K562 (cell line): ENCODE measurements at regions not wholly inside any gene's neighbourhood (a gene's known extent, or its start where the extent isn't known, plus 50 kb on each side); places are given as distances from the start of the nearest gene placed in this dataset.

Source experiments
- ATAC-seq: fragments of 200-7000 bp; cut with Tn5 transposase; 3 replicates; pipeline ENCODE4 v1.9.1; 2020; ENCODE audit warnings: moderate library complexity
- BruUV-seq: library from RNA; stranded (reverse); fragments of 400-500 nt; replicated peaks from 2 replicates; lab custom pipeline; 2021; lab: Mats Ljungman, UMichigan
- CTCF ChIA-PET: fragments of 300-600 bp; formaldehyde crosslinking; extraction: SDS; loops from one replicate; lab custom pipeline; 2021; ENCODE audit warnings: low intra/inter-chr PET ratio; lab: Yijun Ruan, JAX
- POLR2A ChIA-PET: fragments of 300-600, 350-650 bp; sonication (Branson Sonifier 250); formaldehyde crosslinking; extraction: SDS; loops from one replicate; lab custom pipeline; 2021; ENCODE audit warnings: antibody characterized with exemption, inconsistent platforms; lab: Yijun Ruan, JAX
- DNase-seq, 4 experiments: peaks; one replicate each; pipeline versions ENCODE4 v3.0.0 to v3.0.0-alpha.2; 2011 to 2018; ENCODE audit warnings: low spot score in 3 of 4, mixed read lengths in 3 of 4; ENCODE audit errors: extremely low read depth in 1 of 4
- FAIRE-seq: peaks from 2 replicates; lab custom pipeline; 2011; peaks lifted over from hg19 to GRCh38; lab: Jason Lieb, UNC
- H2AFZ ChIP-seq: 2 replicates; pipeline ENCODE4 v1.6.0; 2011; ENCODE audit warnings: low read depth, low read length, control low read depth, inconsistent platforms
- H3K27ac ChIP-seq: fragments of 200-600 bp; 3 replicates; pipeline ENCODE4 v1.8.0; 2011; ENCODE audit warnings: low read depth, mild to moderate bottlenecking, control low read depth, inconsistent platforms, low read length, moderate library complexity, mixed read lengths; ENCODE audit errors: extremely low read depth
- H3K27me3 ChIP-seq, 2 experiments: fragments of 300-600 bp in 1 of 2; 2 replicates in 1 of 2; 3 replicates in 1 of 2; pipeline versions ENCODE4 v1.6.0 to v1.8.0; 2011; ENCODE audit warnings: inconsistent platforms in 2 of 2, low read length in 2 of 2, mild to moderate bottlenecking in 1 of 2, mixed read lengths in 1 of 2, moderate library complexity in 1 of 2; ENCODE audit not compliant: control insufficient read depth in 2 of 2, insufficient read depth in 2 of 2
- H3K36me3 ChIP-seq: fragments of 300-600 bp; 3 replicates; pipeline ENCODE4 v1.8.0; 2011; ENCODE audit warnings: mild to moderate bottlenecking, low read length, inconsistent platforms; ENCODE audit not compliant: control insufficient read depth, insufficient read depth
- H3K4me1 ChIP-seq, 2 experiments: fragments of 200-600 bp in 1 of 2; replicated peaks in 1 of 2; 2 replicates in 1 of 2; 3 replicates in 1 of 2; pipeline versions ENCODE4 v1.5.1 to v1.8.0; 2011; ENCODE audit warnings: inconsistent platforms in 2 of 2, low read length in 2 of 2, mild to moderate bottlenecking in 1 of 2, mixed read lengths in 1 of 2, moderate library complexity in 1 of 2; ENCODE audit not compliant: control insufficient read depth in 2 of 2, insufficient read depth in 2 of 2
- H3K4me2 ChIP-seq: 2 replicates; pipeline ENCODE4 v1.6.1; 2011; ENCODE audit warnings: low read length, control low read depth, inconsistent platforms, mixed read lengths; ENCODE audit not compliant: insufficient read depth
- H3K4me3 ChIP-seq: fragments of 200-600 bp; sonication (generic), shearing (Covaris generic); 2 replicates; pipeline ENCODE4 v1.5.1; 2016; ENCODE audit warnings: control low read depth, inconsistent platforms
- H3K79me2 ChIP-seq: fragments of 200-600 bp; 3 replicates; pipeline ENCODE4 v1.8.0; 2011; ENCODE audit warnings: low read length, inconsistent platforms; ENCODE audit not compliant: control insufficient read depth, insufficient read depth
- H3K9ac ChIP-seq, 2 experiments: 2 replicates each; pipeline versions ENCODE4 v1.6.0 to v1.6.1; 2011; ENCODE audit warnings: low read depth in 2 of 2, low read length in 2 of 2, control low read depth in 1 of 2, inconsistent platforms in 1 of 2, mild to moderate bottlenecking in 1 of 2, mixed read lengths in 1 of 2; ENCODE audit not compliant: insufficient read depth in 1 of 2
- H3K9me1 ChIP-seq: one replicate; pipeline ENCODE4 v1.6.0; 2011; ENCODE audit warnings: inconsistent platforms, mild to moderate bottlenecking, low read length, moderate library complexity; ENCODE audit not compliant: control insufficient read depth, insufficient read depth
- H3K9me3 ChIP-seq: replicated peaks from 2 replicates; pipeline ENCODE4 v1.5.1; 2011; ENCODE audit warnings: low read depth, low read length, inconsistent platforms; ENCODE audit not compliant: control insufficient read depth, insufficient read depth
- H4K20me1 ChIP-seq: replicated peaks from 2 replicates; pipeline ENCODE4 v1.6.1; 2011; ENCODE audit warnings: low read length, inconsistent platforms, mixed read lengths; ENCODE audit not compliant: control insufficient read depth, insufficient read depth
- NBN ChIP-seq: fragments of 450-650 bp; IDR thresholded peaks from 2 replicates; pipeline ENCODE4 v1.6.1; 2016; ENCODE audit warnings: low read depth, mild to moderate bottlenecking
- NKRF ChIP-seq: fragments of 450-650 bp; IDR thresholded peaks from 2 replicates; pipeline ENCODE4 v1.6.1; 2016; ENCODE audit warnings: borderline replicate concordance
- RB1 ChIP-seq: fragments of 450-650 bp; IDR thresholded peaks from 2 replicates; pipeline ENCODE4 v1.6.1; 2017; ENCODE audit warnings: low read depth, mild to moderate bottlenecking
- RNF2 ChIP-seq: sonication (generic); IDR thresholded peaks from 2 replicates; pipeline ENCODE4 v1.6.1; 2016
- SETDB1 ChIP-seq: IDR thresholded peaks from one replicate; pipeline ENCODE4 v1.6.1; 2012; ENCODE audit warnings: low read length, control low read depth, inconsistent platforms
- ZKSCAN3 ChIP-seq: fragments of 250-450 bp; sonication (Bioruptor Pico); IDR thresholded peaks from 2 replicates; pipeline ENCODE4 v1.4.0; 2020
- ZNF3 ChIP-seq: fragments of 250-450 bp; sonication (Bioruptor Pico); IDR thresholded peaks from 2 replicates; pipeline ENCODE4 v1.5.0; 2021; ENCODE audit warnings: mild to moderate bottlenecking, moderate library complexity
- WGBS: fragments of 100-300 bp; shearing (Covaris generic); methylation state at CpG from one replicate; pipeline ENCODE4 v1.1.6; 2016; ENCODE audit warnings: low coverage, mixed read lengths; ENCODE audit not compliant: insufficient coverage; ENCODE audit errors: missing lambda C conversion rate; 5-methylcytosine and 5-hydroxymethylcytosine counted together
- in situ Hi-C: fragments of 300-500 bp; cut with MboI; formaldehyde crosslinking; loops from 4 replicates; pipeline ENCODE4 v1.15.0; 2018; ENCODE audit warnings: inconsistent platforms, mixed read lengths
- intact Hi-C: fragments of 100-400 bp; cut with micrococcal nuclease; formaldehyde crosslinking; loops from 2 replicates; pipeline ENCODE4 v1.14.2; 2022

GRCh38 chr14:84108746-84109457 is 1421.0 kb upstream of the FLRT2 start:
- Histone ChIP-seq H3K27me3 (no peaks in the 10 kb centered on the region), H3K4me3 (no peak overlapping the region), H3K4me1 (no peaks in the 10 kb centered on the region), H3K9ac (no peak overlapping the region), H3K9me1 (no peaks in the 10 kb centered on the region), H3K79me2 (no peaks in the 10 kb centered on the region), H3K27ac (no peak overlapping the region), H2AFZ (no peak overlapping the region), H3K4me2 (no peak overlapping the region), H3K9me3 (no peaks in the 10 kb centered on the region), H3K36me3 (no peaks in the 10 kb centered on the region), H4K20me1 (no peaks in the 10 kb centered on the region)
- in situ Hi-C loops, result no loop called here
- POLR2A ChIA-PET, result no interaction called here
- DNase-seq (no peak), ATAC-seq (no peak), FAIRE-seq (no peak)
- TF ChIP-seq RB1 (no peak), ZNF3 (no peak), ZKSCAN3 (no peak), NBN (no peak), SETDB1 (no peak), RNF2 (no peak), NKRF (no peak)
- BruUV-seq, result no TSS peak
- intact Hi-C loops, result no loop called here
- WGBS, result 0% methylated on average over 3 of the region's 3 CpGs
- CTCF ChIA-PET, result no interaction called here
